WTC11 (cell line): ENCODE measurements at regions not wholly inside any gene's neighbourhood (a gene's known extent, or its start where the extent isn't known, plus 50 kb on each side); places are given as distances from the start of the nearest gene placed in this dataset.
"Not testable (repeated sequence)": the region's sequence is repeated elsewhere in the genome, so short reads cannot be mapped to it uniquely, and the experiment has no call there.

ENCODE experiments used
- ATAC-seq: fragments of 200-7000 bp; cut with Tn5 transposase; 2 replicates; pipeline ENCODE4 v1.10.0; 2021; ENCODE audit warnings: mild to moderate bottlenecking, moderate library complexity
- CTCF ChIA-PET: fragments of 300-600 bp; sonication (Branson Sonifier 250); formaldehyde crosslinking; loops from one replicate; lab custom pipeline; 2021; ENCODE audit warnings: antibody characterized with exemption; lab: Charles Lee
- POLR2A ChIA-PET: fragments of 350-600 bp; sonication (Branson Sonifier 250); formaldehyde crosslinking; loops from one replicate; lab custom pipeline; 2021; ENCODE audit warnings: antibody characterized with exemption; lab: Charles Lee
- DNase-seq: peaks from one replicate; pipeline ENCODE4 v3.0.0; 2021; ENCODE audit warnings: low spot score
- H3K27ac Mint-ChIP-seq: 2 replicates; pipeline ENCODE4 v1.8.0; 2021; ENCODE audit warnings: mixed read lengths
- H3K27me3 Mint-ChIP-seq: 2 replicates; pipeline ENCODE4 v1.8.0; 2021; ENCODE audit warnings: low read depth, mild to moderate bottlenecking, moderate library complexity, mixed read lengths
- H3K36me3 Mint-ChIP-seq: 2 replicates; pipeline ENCODE4 v1.8.0; 2021; ENCODE audit warnings: mixed read lengths
- H3K4me1 Mint-ChIP-seq: 2 replicates; pipeline ENCODE4 v1.8.0; 2022; ENCODE audit warnings: mixed read lengths
- H3K4me3 Mint-ChIP-seq: 2 replicates; pipeline ENCODE4 v1.8.0; 2021; ENCODE audit warnings: mild to moderate bottlenecking, moderate library complexity, mixed read lengths
- H3K9me3 Mint-ChIP-seq: 2 replicates; pipeline ENCODE4 v1.8.0; 2021; ENCODE audit warnings: mixed read lengths
- E2F5 ChIP-seq: sonication (generic); formaldehyde crosslinking; IDR thresholded peaks from 2 replicates; pipeline ENCODE4 v1.8.1; 2022; ENCODE audit warnings: mild to moderate bottlenecking, moderate library complexity, missing genetic modification reagents
- EMX1 ChIP-seq: fragments of 250-450 bp; sonication (Bioruptor Pico); IDR thresholded peaks from 2 replicates; pipeline ENCODE4 v1.8.0; 2021; ENCODE audit warnings: mild to moderate bottlenecking
- ESRRA ChIP-seq: sonication (generic); formaldehyde crosslinking; IDR thresholded peaks from 2 replicates; pipeline ENCODE4 v1.8.1; 2022; ENCODE audit warnings: mild to moderate bottlenecking, missing genetic modification reagents, borderline replicate concordance
- FOXK1 ChIP-seq: sonication (generic); formaldehyde crosslinking; IDR thresholded peaks from 2 replicates; pipeline ENCODE4 v1.8.0; 2022; ENCODE audit warnings: mild to moderate bottlenecking, moderate library complexity, missing genetic modification reagents
- GTF2I ChIP-seq: fragments of 250-450 bp; sonication (Bioruptor Pico); conservative IDR thresholded peaks from 2 replicates; pipeline ENCODE4 v1.4.0; 2021; ENCODE audit warnings: mild to moderate bottlenecking
- MYBL2 ChIP-seq: sonication (generic); formaldehyde crosslinking; IDR thresholded peaks from 2 replicates; pipeline ENCODE4 v1.8.1; 2023; ENCODE audit warnings: mild to moderate bottlenecking, moderate library complexity, missing genetic modification reagents
- NFATC4 ChIP-seq: fragments of 250-450 bp; sonication (Bioruptor Pico); IDR thresholded peaks from 2 replicates; pipeline ENCODE4 v1.9.0; 2021; ENCODE audit warnings: mild to moderate bottlenecking
- NFYB ChIP-seq: sonication (generic); formaldehyde crosslinking; conservative IDR thresholded peaks from 2 replicates; pipeline ENCODE4 v1.8.0; 2022; ENCODE audit warnings: low read depth, missing genetic modification reagents
- RELA ChIP-seq: sonication (generic); formaldehyde crosslinking; IDR thresholded peaks from 2 replicates; pipeline ENCODE4 v1.8.1; 2022; ENCODE audit warnings: missing genetic modification reagents, mild to moderate bottlenecking, borderline replicate concordance
- RORB ChIP-seq: fragments of 250-450 bp; sonication (Bioruptor Pico); IDR thresholded peaks from 2 replicates; pipeline ENCODE4 v1.9.0; 2021; ENCODE audit warnings: mild to moderate bottlenecking
- STAT6 ChIP-seq: sonication (generic); formaldehyde crosslinking; conservative IDR thresholded peaks from 2 replicates; pipeline ENCODE4 v1.8.1; 2023; ENCODE audit warnings: mild to moderate bottlenecking, low read depth, missing genetic modification reagents, moderate library complexity
- ZBTB43 ChIP-seq: sonication (generic); formaldehyde crosslinking; IDR thresholded peaks from 2 replicates; pipeline ENCODE4 v1.8.1; 2023; ENCODE audit warnings: mild to moderate bottlenecking, missing genetic modification reagents
- ZNF138 ChIP-seq: sonication (generic); formaldehyde crosslinking; conservative IDR thresholded peaks from 2 replicates; pipeline ENCODE4 v1.8.1; 2022; ENCODE audit warnings: mild to moderate bottlenecking, moderate library complexity, missing genetic modification reagents
- ZNF219 ChIP-seq: sonication (generic); formaldehyde crosslinking; IDR thresholded peaks from 2 replicates; pipeline ENCODE4 v1.8.0; 2023; ENCODE audit warnings: missing genetic modification reagents, mild to moderate bottlenecking, borderline replicate concordance
- ZNF263 ChIP-seq: sonication (generic); formaldehyde crosslinking; IDR thresholded peaks from 2 replicates; pipeline ENCODE4 v1.8.1; 2022; ENCODE audit warnings: low read depth, mild to moderate bottlenecking, moderate library complexity, missing genetic modification reagents
- ZNF281 ChIP-seq: sonication (generic); formaldehyde crosslinking; IDR thresholded peaks from 2 replicates; pipeline ENCODE4 v1.8.0; 2023; ENCODE audit warnings: mild to moderate bottlenecking, missing genetic modification reagents
- ZNF416 ChIP-seq: fragments of 250-450 bp; sonication (Bioruptor Pico); IDR thresholded peaks from 2 replicates; pipeline ENCODE4 v1.9.0; 2021; ENCODE audit warnings: mild to moderate bottlenecking, inconsistent platforms
- ZNF425 ChIP-seq: fragments of 250-450 bp; sonication (Bioruptor Pico); conservative IDR thresholded peaks from 2 replicates; pipeline ENCODE4 v1.9.0; 2021; ENCODE audit warnings: mild to moderate bottlenecking
- TF ChIP-seq, protein P1 (sequence below): sonication (generic); formaldehyde crosslinking; IDR thresholded peaks from 2 replicates; pipeline ENCODE4 v1.8.0; 2022; ENCODE audit warnings: mild to moderate bottlenecking, missing genetic modification reagents

DNA sequence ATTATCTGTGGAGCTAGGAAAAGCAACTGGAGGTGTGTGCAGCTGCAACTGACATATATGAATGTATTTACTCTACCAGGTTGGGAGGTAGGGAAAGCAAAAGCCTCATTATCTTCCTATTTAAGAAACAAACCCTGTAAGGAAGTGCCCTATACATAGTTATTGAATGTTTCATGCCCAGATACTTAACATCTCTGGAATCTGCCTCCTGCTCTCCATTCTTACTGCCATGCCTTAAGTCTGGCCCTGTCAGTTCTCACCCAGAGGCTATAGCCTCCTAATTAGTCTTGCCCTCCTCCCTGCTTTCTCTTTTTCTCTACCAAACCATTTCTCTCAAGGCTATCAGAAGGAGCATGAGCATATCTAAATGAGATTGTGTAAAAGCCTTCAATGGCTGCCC is 542.6 kb upstream of the LRRN3 start (continued):
- TF ChIP-seq ZNF138 (no peak), RELA (CRISPR knock-in tag) (no peak)
- TF ChIP-seq, all 79 proteins: peak for 0

DNA sequence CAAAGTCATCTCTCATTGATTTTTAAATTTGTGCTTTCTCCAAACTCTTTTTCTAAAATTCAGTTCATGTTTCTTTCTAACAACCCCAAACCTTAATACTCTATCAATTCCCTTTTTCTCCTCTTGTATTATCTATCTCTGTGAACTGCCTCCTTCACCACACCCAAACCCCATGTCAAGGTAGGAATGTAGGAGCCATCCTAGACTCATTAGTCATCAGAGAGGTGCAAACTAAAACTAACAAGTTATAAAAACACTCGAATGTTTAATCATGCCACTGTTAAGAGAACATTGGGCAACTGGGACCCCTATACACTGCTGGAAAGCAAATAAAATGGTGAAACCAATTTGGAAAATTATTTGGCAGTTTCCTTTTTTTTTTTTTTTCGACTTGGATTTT is 533.8 kb upstream of the LRRN3 start:
- H3K27me3 Mint-ChIP-seq = no peaks in the 10 kb centered on the region
- POLR2A ChIA-PET = no interaction called here
- H3K27ac Mint-ChIP-seq = no peak overlapping the region
- peaks cover 13% of the 10 kb centered on the region for H3K36me3 Mint-ChIP-seq
- DNase-seq (no peak), ATAC-seq (no peak)
- CTCF ChIA-PET = no interaction called here
- no peak overlapping the region for H3K4me3 Mint-ChIP-seq
- peaks cover 35% of the 10 kb centered on the region for H3K9me3 Mint-ChIP-seq
- TF ChIP-seq ZNF281 (CRISPR knock-in tag) = no peak
- no peaks in the 10 kb centered on the region for H3K4me1 Mint-ChIP-seq

GRCh38 chr7:110563286-110563685 is 527.6 kb upstream of the LRRN3 start:
- H3K4me1 Mint-ChIP-seq, CTCF ChIA-PET, H3K27ac Mint-ChIP-seq, DNase-seq, H3K27me3 Mint-ChIP-seq, ATAC-seq, H3K36me3 Mint-ChIP-seq: not testable (repeated sequence)
- Mint-ChIP-seq H3K9me3 (peaks cover 16% of the 10 kb centered on the region), H3K4me3 (peak overlapping the region; percentile 22; the same call in 1 of the 2 replicates)
- POLR2A ChIA-PET = interaction anchor here (0.5 kb wide), 1 partner anchor 1045 kb away, joined by 3 read pairs; no protein-coding TSS in a partner anchor

GRCh38 chr7:110564246-110564645 is 526.7 kb upstream of the LRRN3 start:
- TF ChIP-seq MYBL2 (no peak), ZNF416 (CRISPR knock-in tag) (no peak), EMX1 (no peak), FOXK1 (CRISPR knock-in tag) (no peak), ZBTB43 (no peak), GTF2I (no peak), RORB (CRISPR knock-in tag) (no peak), ESRRA (CRISPR knock-in tag) (no peak), NFATC4 (no peak), ZNF263 (CRISPR knock-in tag) (no peak)
- DNase-seq (no peak), ATAC-seq (no peak)
- no peak overlapping the region for H3K27ac Mint-ChIP-seq
- H3K9me3 Mint-ChIP-seq = peaks cover 16% of the 10 kb centered on the region
- ChIA-PET POLR2A (no interaction called here), CTCF (no interaction called here)
- H3K27me3 Mint-ChIP-seq = no peaks in the 10 kb centered on the region
- peaks cover 6% of the 10 kb centered on the region for H3K36me3 Mint-ChIP-seq
- peaks cover 5% of the 10 kb centered on the region; the same call in 1 of the 2 replicates for H3K4me1 Mint-ChIP-seq
- no peak overlapping the region for H3K4me3 Mint-ChIP-seq

- H3K9me3 Mint-ChIP-seq = peaks cover 13% of the 10 kb centered on the region
- no peak for DNase-seq
- H3K4me1 Mint-ChIP-seq = peaks cover 2% of the 10 kb centered on the region; the same call in 1 of the 2 replicates
- H3K27ac Mint-ChIP-seq = no peak overlapping the region
- H3K4me3 Mint-ChIP-seq = no peak overlapping the region
- peaks cover 3% of the 10 kb centered on the region for H3K36me3 Mint-ChIP-seq
- POLR2A ChIA-PET = no interaction called here
- no peaks in the 10 kb centered on the region for H3K27me3 Mint-ChIP-seq
- no peak for ATAC-seq
- CTCF ChIA-PET = no interaction called here
- TF ChIP-seq NFYB (CRISPR knock-in tag) (no peak), ZNF425 (CRISPR knock-in tag) (no peak), ZNF219 (CRISPR knock-in tag) (no peak), STAT6 (CRISPR knock-in tag) (no peak), FOXK1 (CRISPR knock-in tag) (no peak), E2F5 (CRISPR knock-in tag) (no peak)
- TF ChIP-seq, protein P1, sequence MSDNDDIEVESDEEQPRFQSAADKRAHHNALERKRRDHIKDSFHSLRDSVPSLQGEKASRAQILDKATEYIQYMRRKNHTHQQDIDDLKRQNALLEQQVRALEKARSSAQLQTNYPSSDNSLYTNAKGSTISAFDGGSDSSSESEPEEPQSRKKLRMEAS = no peak
These were observed 522.5 kb upstream of the LRRN3 start for GRCh38 chr7:110568388-110568787.
